NB4 (cell line): ENCODE measurements at regions not wholly inside any gene's neighbourhood (a gene's known extent, or its start where the extent isn't known, plus 50 kb on each side); places are given as distances from the start of the nearest gene placed in this dataset.

ENCODE experiments used
- DNase-seq: peaks from one replicate; pipeline ENCODE4 v3.0.0; 2010; ENCODE audit warnings: low read depth
- H3K4me3 ChIP-seq: one replicate; pipeline ENCODE4 v1.5.1; 2011; ENCODE audit warnings: mild to moderate bottlenecking, low read depth, low read length, moderate library complexity
- MYC ChIP-seq: IDR thresholded peaks from 2 replicates; pipeline ENCODE4 v1.6.1; 2011; ENCODE audit warnings: low read depth, low read length
- POLR2A ChIP-seq: IDR thresholded peaks from 2 replicates; pipeline ENCODE4 v1.6.1; 2011; ENCODE audit warnings: mild to moderate bottlenecking; ENCODE audit not compliant: insufficient read length; ENCODE audit errors: extremely low read depth
- TF ChIP-seq, protein P1 (sequence below): IDR thresholded peaks from one replicate; pipeline ENCODE4 v1.5.1; 2012; ENCODE audit warnings: low read depth, low read length
- TF ChIP-seq, protein P2 (sequence below): IDR thresholded peaks from 2 replicates; pipeline ENCODE4 v1.6.1; 2011; ENCODE audit warnings: low read depth, low read length

DNA sequence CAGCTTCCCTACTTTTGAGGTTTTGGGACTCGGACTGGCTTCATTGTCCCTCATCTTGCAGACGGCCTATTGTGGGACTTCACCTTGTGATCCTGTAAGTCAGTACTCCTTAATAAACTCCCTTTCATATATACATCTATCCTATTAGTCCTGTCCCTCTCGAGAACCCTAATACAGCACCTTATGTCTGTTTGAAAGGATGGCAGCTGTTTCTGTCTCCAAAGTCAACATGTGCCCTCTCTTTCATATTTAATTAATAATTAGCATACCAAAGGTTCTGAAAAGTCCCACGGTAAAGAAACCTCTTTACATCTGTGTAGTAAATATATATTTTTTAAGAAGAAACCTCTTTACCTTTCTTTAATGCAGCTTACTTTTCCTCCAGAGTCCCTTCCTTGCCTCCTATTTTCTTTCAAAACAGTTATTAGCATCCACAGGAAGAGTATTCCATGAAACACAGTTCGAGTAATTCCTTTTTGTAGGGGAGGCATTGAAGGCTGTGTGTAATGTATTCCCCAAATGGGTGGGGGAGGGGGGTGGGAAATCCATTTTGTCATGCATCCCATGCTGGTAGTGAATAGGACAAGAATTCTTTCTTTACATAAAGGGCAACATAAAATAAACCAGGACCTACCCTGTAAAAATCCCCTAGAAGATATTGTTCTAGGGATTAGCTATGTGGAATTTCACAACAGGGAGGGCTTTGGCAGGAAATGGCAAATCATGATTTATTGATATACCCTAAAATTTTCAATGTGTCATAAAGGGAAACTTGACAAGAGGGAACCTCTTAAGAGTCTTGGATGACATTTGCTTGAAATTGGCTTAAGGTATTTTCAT lies 241.5 kb downstream of the SUDS3 start:
- no peak for DNase-seq
- H3K4me3 ChIP-seq, result no peak overlapping the region
- TF ChIP-seq, protein P1, sequence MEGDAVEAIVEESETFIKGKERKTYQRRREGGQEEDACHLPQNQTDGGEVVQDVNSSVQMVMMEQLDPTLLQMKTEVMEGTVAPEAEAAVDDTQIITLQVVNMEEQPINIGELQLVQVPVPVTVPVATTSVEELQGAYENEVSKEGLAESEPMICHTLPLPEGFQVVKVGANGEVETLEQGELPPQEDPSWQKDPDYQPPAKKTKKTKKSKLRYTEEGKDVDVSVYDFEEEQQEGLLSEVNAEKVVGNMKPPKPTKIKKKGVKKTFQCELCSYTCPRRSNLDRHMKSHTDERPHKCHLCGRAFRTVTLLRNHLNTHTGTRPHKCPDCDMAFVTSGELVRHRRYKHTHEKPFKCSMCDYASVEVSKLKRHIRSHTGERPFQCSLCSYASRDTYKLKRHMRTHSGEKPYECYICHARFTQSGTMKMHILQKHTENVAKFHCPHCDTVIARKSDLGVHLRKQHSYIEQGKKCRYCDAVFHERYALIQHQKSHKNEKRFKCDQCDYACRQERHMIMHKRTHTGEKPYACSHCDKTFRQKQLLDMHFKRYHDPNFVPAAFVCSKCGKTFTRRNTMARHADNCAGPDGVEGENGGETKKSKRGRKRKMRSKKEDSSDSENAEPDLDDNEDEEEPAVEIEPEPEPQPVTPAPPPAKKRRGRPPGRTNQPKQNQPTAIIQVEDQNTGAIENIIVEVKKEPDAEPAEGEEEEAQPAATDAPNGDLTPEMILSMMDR, result no peak
- TF ChIP-seq, protein P2, sequence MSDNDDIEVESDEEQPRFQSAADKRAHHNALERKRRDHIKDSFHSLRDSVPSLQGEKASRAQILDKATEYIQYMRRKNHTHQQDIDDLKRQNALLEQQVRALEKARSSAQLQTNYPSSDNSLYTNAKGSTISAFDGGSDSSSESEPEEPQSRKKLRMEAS, result no peak
- TF ChIP-seq POLR2A, result no peak
- TF ChIP-seq MYC, result no peak

DNA sequence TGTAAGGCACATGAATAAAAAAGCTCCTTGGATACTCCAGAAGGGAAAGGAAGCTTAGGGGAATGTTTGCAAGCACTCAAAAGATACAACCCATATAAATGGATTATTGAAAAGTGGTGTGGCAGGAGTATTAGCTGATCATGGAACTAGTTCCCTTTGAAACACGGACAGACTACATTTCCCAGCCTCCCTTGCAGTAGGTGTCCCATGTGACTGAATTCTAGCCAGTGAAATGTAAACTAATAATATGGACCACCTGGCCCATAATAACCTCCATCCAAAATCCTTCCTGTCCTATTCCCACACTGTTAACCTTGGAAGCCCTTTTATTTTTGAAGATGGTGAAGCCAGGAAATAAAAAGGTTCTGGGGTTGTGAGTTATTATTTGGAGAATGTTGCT lies 242.3 kb downstream of the SUDS3 start:
- TF ChIP-seq, protein P2, result no peak
- TF ChIP-seq MYC, result no peak
- TF ChIP-seq, protein P1, result no peak
- no peak for TF ChIP-seq POLR2A
- no peak overlapping the region for H3K4me3 ChIP-seq
- DNase-seq, result no peak

DNA sequence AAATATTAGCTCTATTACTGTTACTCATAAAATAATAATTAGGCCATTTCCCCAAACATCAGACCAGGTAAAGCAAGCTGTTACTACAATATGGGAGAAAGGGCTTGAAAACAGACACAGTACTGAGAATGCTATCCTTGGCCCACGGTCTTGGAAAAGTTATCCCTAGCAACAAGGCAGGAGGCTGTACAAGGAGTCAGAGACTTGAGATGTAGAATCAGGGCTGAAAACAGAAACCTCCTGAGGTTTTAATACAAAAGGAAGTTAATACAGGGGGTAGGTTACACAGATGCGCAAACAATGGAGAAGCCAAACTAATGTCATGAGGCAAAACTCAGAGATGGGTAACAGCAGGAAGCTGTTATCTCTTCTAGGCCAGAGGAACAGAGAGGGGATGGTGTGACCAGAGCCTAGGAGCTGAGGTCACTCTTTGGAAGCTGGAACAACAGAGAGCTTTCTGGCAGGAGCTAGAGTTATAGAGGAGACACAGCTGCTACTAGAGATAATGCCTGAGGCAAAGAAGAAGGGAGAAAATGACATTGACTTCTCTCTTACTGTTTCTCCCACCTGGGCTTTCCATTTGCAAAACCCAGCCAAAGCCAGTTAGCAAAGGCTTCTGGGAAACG lies 248.8 kb downstream of the SUDS3 start:
- TF ChIP-seq POLR2A, result no peak
- TF ChIP-seq, protein P1, result no peak
- TF ChIP-seq, protein P2, result no peak
- no peak for TF ChIP-seq MYC
- no peak overlapping the region for H3K4me3 ChIP-seq
- DNase-seq, result no peak

DNA sequence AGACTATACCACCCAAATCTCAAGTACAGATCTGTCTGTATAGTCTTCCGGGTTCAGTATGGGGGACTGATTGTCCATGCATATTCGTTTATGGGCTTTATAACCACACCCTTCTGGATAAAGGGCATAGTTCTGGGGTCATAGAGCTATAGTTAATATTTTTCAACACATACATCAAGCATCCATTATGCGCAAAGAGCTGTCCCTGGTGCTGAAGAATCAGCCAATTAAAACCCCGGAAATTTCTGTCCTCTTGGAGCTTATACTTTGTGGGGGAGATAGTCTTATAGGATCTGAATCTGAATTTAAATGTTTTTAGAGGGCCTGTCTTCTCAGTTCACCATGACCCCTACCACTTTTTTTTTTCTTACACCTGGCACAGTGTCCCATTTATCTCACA lies 256.7 kb downstream of the SUDS3 start:
- peak; percentile 33 for DNase-seq
- no peak overlapping the region for H3K4me3 ChIP-seq
- TF ChIP-seq, protein P2, result no peak
- TF ChIP-seq MYC (no peak), POLR2A (no peak)
- TF ChIP-seq, protein P1, result no peak

DNA sequence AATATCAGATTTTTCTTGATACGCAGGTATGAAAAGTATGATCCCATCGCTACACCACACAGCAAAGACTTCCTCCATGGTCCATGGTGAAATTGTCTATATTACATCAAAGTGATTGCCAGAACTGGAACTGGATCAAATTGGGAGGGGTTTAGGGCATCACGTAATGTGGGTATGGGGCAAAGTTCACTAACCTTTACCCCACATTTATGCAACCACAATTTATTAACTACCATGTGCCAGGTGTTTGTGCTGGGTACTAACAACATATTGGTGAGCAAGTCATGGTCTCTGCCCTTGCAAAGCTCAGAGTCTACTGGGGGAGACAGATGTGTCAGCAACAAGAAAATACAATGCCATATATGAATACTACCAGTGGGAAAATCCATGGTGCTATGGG lies 258.9 kb downstream of the SUDS3 start:
- TF ChIP-seq POLR2A (no peak), MYC (no peak)
- TF ChIP-seq, protein P1, result no peak
- TF ChIP-seq, protein P2, result no peak
- no peak for DNase-seq
- H3K4me3 ChIP-seq, result no peak overlapping the region
